HCT116 (cell line): ENCODE measurements at regions not wholly inside any gene's neighbourhood (a gene's known extent, or its start where the extent isn't known, plus 50 kb on each side); places are given as distances from the start of the nearest gene placed in this dataset.

ENCODE experiments used
- ATAC-seq: fragments of 200-7000 bp; cut with Tn5 transposase; 2 replicates; pipeline ENCODE4 v1.9.1; 2020; ENCODE audit warnings: mild to moderate bottlenecking, moderate library complexity
- BruUV-seq: library from RNA; stranded (reverse); fragments of 400-500 nt; replicated peaks from 2 replicates; lab custom pipeline; 2021; lab: Mats Ljungman, UMichigan
- CTCF ChIA-PET: fragments of 300-600 bp; sonication (Branson Sonifier 250); formaldehyde crosslinking; loops from one replicate; lab custom pipeline; 2021; ENCODE audit warnings: antibody characterized with exemption; lab: Charles Lee
- POLR2A ChIA-PET: fragments of 300-600, 350-600 bp; sonication (Branson Sonifier 250); formaldehyde crosslinking; loops from one replicate; lab custom pipeline; 2021; ENCODE audit warnings: antibody characterized with exemption; lab: Charles Lee
- RAD21 ChIA-PET, 2 experiments: fragments of 300-600 bp; sonication (Branson Sonifier 250); formaldehyde crosslinking; loops; one replicate each; lab custom pipeline; 2023; ENCODE audit warnings: low total read pairs in 2 of 2; ENCODE audit not compliant: uncharacterized antibody in 2 of 2, unreplicated experiment in 2 of 2, low non-redundant PET in 1 of 2; lab: Charles Lee
- DNase-seq: peaks from one replicate; pipeline ENCODE4 v3.0.0-alpha.2; 2010; ENCODE audit warnings: low read depth, low spot score
- H2AFZ ChIP-seq: fragments of 200-600 bp; shearing (Covaris generic), sonication (generic); 2 replicates; pipeline ENCODE4 v1.6.1; 2017; ENCODE audit warnings: low read depth, mixed run types, mixed read lengths, antibody characterized with exemption, low read length; ENCODE audit not compliant: poor library complexity, severe bottlenecking
- H3K27ac ChIP-seq: 2 replicates; pipeline ENCODE4 v1.5.1; 2012; ENCODE audit warnings: low read depth, low read length
- H3K27me3 ChIP-seq: fragments of 200-600 bp; sonication (generic); 2 replicates; pipeline ENCODE4 v1.6.1; 2016; ENCODE audit warnings: mixed run types, low read length, mixed read lengths; ENCODE audit not compliant: insufficient read depth
- H3K36me3 ChIP-seq, 2 experiments: fragments of 200-500 bp in 1 of 2; fragments of 200-600 bp in 1 of 2; sonication (Bioruptor generic) in 1 of 2; sonication (generic) in 1 of 2; 2 replicates each; pipeline versions ENCODE4 v1.5.1 to v1.6.1; 2014 to 2016; ENCODE audit warnings: low read length in 2 of 2, inconsistent platforms in 1 of 2, mixed read lengths in 1 of 2, mixed run types in 1 of 2; ENCODE audit not compliant: insufficient read depth in 2 of 2, control insufficient read depth in 1 of 2
- H3K4me1 ChIP-seq, 2 experiments: fragments of 200-600 bp in 1 of 2; sonication (generic) in 1 of 2; 2 replicates each; pipeline versions ENCODE4 v1.5.1 to v1.6.1; 2012 to 2017; ENCODE audit warnings: low read length in 2 of 2, inconsistent platforms in 1 of 2, mild to moderate bottlenecking in 1 of 2, mixed read lengths in 1 of 2, mixed run types in 1 of 2, moderate library complexity in 1 of 2; ENCODE audit not compliant: insufficient read depth in 2 of 2, control insufficient read depth in 1 of 2
- H3K4me2 ChIP-seq: fragments of 200-600 bp; sonication (generic); 2 replicates; pipeline ENCODE4 v1.6.1; 2017; ENCODE audit warnings: mixed run types, low read length, mixed read lengths
- H3K4me3 ChIP-seq, 2 experiments: fragments of 200-600 bp in 1 of 2; sonication (generic) in 1 of 2; replicated peaks in 1 of 2; 2 replicates each; pipeline ENCODE4 v1.5.1; 2011 to 2016; ENCODE audit warnings: low read length in 2 of 2, control low read depth in 1 of 2, low read depth in 1 of 2, mild to moderate bottlenecking in 1 of 2, mixed read lengths in 1 of 2, mixed run types in 1 of 2
- H3K79me2 ChIP-seq: fragments of 200-600 bp; sonication (generic); 2 replicates; pipeline ENCODE4 v1.6.1; 2017; ENCODE audit warnings: mild to moderate bottlenecking, mixed run types, low read length, moderate library complexity, mixed read lengths; ENCODE audit not compliant: insufficient read depth
- H3K9ac ChIP-seq: fragments of 200-600 bp; sonication (generic); 2 replicates; pipeline ENCODE4 v1.6.1; 2016; ENCODE audit warnings: low read length, mixed read lengths
- H3K9me2 ChIP-seq: fragments of 200-600 bp; sonication (generic), shearing (Covaris generic); 2 replicates; pipeline ENCODE4 v1.6.1; 2017; ENCODE audit warnings: mixed run types, mild to moderate bottlenecking, moderate library complexity; ENCODE audit not compliant: insufficient read depth
- H3K9me3 ChIP-seq, 2 experiments: fragments of 200-500 bp in 1 of 2; fragments of 200-600 bp in 1 of 2; sonication (Bioruptor generic) in 1 of 2; sonication (generic) in 1 of 2; 2 replicates each; pipeline ENCODE4 v1.6.1; 2014 to 2017; ENCODE audit warnings: low read length in 2 of 2, mixed read lengths in 2 of 2, inconsistent platforms in 1 of 2, low read depth in 1 of 2, mild to moderate bottlenecking in 1 of 2, mixed run types in 1 of 2, moderate library complexity in 1 of 2; ENCODE audit not compliant: control insufficient read depth in 1 of 2, insufficient read depth in 1 of 2
- H4K20me1 ChIP-seq: fragments of 200-600 bp; sonication (generic), shearing (Covaris generic); 2 replicates; pipeline ENCODE4 v1.6.1; 2017; ENCODE audit warnings: mixed run types, mild to moderate bottlenecking, moderate library complexity; ENCODE audit not compliant: insufficient read depth
- EGR1 ChIP-seq: IDR thresholded peaks from 2 replicates; pipeline ENCODE4 v1.6.1; 2012; ENCODE audit warnings: low read depth
- ELF1 ChIP-seq: IDR thresholded peaks from 2 replicates; pipeline ENCODE4 v1.6.1; 2012; ENCODE audit warnings: low read depth, borderline replicate concordance
- POLR2AphosphoS5 ChIP-seq: IDR thresholded peaks from 2 replicates; pipeline ENCODE4 v1.6.1; 2011; ENCODE audit warnings: mild to moderate bottlenecking, low read depth, low read length, moderate library complexity
- RAD21 ChIP-seq: IDR thresholded peaks from 2 replicates; pipeline ENCODE4 v1.6.1; 2012; ENCODE audit warnings: low read depth, mild to moderate bottlenecking
- TCF7L2 ChIP-seq: IDR thresholded peaks from 2 replicates; pipeline ENCODE4 v1.7.0; 2011; ENCODE audit warnings: borderline replicate concordance, inconsistent platforms; ENCODE audit not compliant: insufficient read depth, insufficient read length; ENCODE audit errors: extremely low read depth
- ZFX ChIP-seq: fragments of 450-650 bp; IDR thresholded peaks from 2 replicates; pipeline ENCODE4 v1.6.1; 2017
- ZNF274 ChIP-seq: fragments of 200-500 bp; sonication (Bioruptor generic); IDR thresholded peaks from 2 replicates; pipeline ENCODE4 v1.6.1; 2014; ENCODE audit warnings: mild to moderate bottlenecking, low read depth, low read length, inconsistent platforms
- intact Hi-C: fragments of 100-400 bp; cut with micrococcal nuclease; formaldehyde crosslinking; loops from 2 replicates; pipeline ENCODE4 v1.10.0; 2022
- TF ChIP-seq, protein P1 (sequence below), 3 experiments: fragments of 200-600 bp in 1 of 3; sonication (generic) in 1 of 3; IDR thresholded peaks in 2 of 3; conservative IDR thresholded peaks in 1 of 3; 2 replicates each; pipeline ENCODE4 v1.5.1; 2012 to 2017; ENCODE audit warnings: low read depth in 2 of 3, low read length in 2 of 3, antibody characterized with exemption in 1 of 3, borderline replicate concordance in 1 of 3, control low read depth in 1 of 3, mild to moderate bottlenecking in 1 of 3, mixed read lengths in 1 of 3, mixed run types in 1 of 3, moderate library complexity in 1 of 3; ENCODE audit not compliant: insufficient read depth in 1 of 3
- TF ChIP-seq, protein P2 (sequence below): IDR thresholded peaks from 2 replicates; pipeline ENCODE4 v1.6.1; 2012; ENCODE audit warnings: low read depth

DNA sequence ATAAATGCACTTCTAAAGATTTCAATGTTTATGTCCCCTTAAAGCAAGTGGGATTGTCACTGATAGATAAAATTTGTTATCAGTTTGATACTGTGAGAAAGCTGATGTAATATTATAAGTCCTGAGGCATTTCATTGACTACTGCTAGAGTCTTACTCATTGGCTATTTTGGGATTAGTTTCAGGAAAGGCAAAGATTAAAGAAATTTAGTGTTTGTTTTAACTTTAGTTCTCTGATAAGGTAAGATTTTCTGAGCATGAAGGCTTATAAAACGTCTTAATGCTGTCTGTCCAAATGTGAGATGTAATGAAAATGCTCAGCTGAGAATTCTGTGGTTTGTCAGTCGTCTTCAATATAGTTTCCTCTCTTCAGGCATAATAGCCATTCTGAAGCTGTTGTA, 886.4 kb upstream of the CDH2 start:
- no peak overlapping the region for H3K27ac ChIP-seq
- no peaks in the 10 kb centered on the region for H3K27me3 ChIP-seq
- intact Hi-C loops: no loop called here
- no peak overlapping the region for H3K4me2 ChIP-seq
- H3K9ac ChIP-seq: no peak overlapping the region
- no peaks in the 10 kb centered on the region for H3K36me3 ChIP-seq
- RAD21 ChIA-PET: no interaction called here
- H3K79me2 ChIP-seq: no peaks in the 10 kb centered on the region
- ATAC-seq: no peak
- POLR2A ChIA-PET: no interaction called here
- H2AFZ ChIP-seq: no peak overlapping the region
- TF ChIP-seq RAD21 (no peak), ZFX (no peak), POLR2AphosphoS5 (no peak), EGR1 (no peak), ZNF274 (no peak), TCF7L2 (no peak), ELF1 (no peak)
- TF ChIP-seq, protein P1, sequence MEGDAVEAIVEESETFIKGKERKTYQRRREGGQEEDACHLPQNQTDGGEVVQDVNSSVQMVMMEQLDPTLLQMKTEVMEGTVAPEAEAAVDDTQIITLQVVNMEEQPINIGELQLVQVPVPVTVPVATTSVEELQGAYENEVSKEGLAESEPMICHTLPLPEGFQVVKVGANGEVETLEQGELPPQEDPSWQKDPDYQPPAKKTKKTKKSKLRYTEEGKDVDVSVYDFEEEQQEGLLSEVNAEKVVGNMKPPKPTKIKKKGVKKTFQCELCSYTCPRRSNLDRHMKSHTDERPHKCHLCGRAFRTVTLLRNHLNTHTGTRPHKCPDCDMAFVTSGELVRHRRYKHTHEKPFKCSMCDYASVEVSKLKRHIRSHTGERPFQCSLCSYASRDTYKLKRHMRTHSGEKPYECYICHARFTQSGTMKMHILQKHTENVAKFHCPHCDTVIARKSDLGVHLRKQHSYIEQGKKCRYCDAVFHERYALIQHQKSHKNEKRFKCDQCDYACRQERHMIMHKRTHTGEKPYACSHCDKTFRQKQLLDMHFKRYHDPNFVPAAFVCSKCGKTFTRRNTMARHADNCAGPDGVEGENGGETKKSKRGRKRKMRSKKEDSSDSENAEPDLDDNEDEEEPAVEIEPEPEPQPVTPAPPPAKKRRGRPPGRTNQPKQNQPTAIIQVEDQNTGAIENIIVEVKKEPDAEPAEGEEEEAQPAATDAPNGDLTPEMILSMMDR (IDR thresholded peaks at IDR 0.05 in 2 of 3, conservative IDR thresholded peaks at IDR 0.05 in 1 of 3; ENCODE audit: borderline replicate concordance in 1 of 3, insufficient read depth in 1 of 3, low read depth in 2 of 3, low read length in 2 of 3): no peak
- TF ChIP-seq, protein P2, sequence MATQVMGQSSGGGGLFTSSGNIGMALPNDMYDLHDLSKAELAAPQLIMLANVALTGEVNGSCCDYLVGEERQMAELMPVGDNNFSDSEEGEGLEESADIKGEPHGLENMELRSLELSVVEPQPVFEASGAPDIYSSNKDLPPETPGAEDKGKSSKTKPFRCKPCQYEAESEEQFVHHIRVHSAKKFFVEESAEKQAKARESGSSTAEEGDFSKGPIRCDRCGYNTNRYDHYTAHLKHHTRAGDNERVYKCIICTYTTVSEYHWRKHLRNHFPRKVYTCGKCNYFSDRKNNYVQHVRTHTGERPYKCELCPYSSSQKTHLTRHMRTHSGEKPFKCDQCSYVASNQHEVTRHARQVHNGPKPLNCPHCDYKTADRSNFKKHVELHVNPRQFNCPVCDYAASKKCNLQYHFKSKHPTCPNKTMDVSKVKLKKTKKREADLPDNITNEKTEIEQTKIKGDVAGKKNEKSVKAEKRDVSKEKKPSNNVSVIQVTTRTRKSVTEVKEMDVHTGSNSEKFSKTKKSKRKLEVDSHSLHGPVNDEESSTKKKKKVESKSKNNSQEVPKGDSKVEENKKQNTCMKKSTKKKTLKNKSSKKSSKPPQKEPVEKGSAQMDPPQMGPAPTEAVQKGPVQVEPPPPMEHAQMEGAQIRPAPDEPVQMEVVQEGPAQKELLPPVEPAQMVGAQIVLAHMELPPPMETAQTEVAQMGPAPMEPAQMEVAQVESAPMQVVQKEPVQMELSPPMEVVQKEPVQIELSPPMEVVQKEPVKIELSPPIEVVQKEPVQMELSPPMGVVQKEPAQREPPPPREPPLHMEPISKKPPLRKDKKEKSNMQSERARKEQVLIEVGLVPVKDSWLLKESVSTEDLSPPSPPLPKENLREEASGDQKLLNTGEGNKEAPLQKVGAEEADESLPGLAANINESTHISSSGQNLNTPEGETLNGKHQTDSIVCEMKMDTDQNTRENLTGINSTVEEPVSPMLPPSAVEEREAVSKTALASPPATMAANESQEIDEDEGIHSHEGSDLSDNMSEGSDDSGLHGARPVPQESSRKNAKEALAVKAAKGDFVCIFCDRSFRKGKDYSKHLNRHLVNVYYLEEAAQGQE: no peak
- no peaks in the 10 kb centered on the region for H3K9me2 ChIP-seq
- BruUV-seq: no TSS peak
- no peaks in the 10 kb centered on the region for H4K20me1 ChIP-seq
- H3K9me3 ChIP-seq: no peaks in the 10 kb centered on the region; a peak in 1 of 4 replicates
- H3K4me3 ChIP-seq: no peak overlapping the region
- H3K4me1 ChIP-seq: no peaks in the 10 kb centered on the region
- CTCF ChIA-PET: interaction anchor here (0.6 kb wide), 1 partner anchor 626 kb away, joined by 3 read pairs; no protein-coding TSS in a partner anchor
- DNase-seq: no peak
